ENCODE measurements at regions not wholly inside any gene's neighbourhood (a gene's known extent, or its start where the extent isn't known, plus 50 kb on each side); places are given as distances from the start of the nearest gene placed in this dataset.

GRCh38 chr1:69269491-69269890 lies 298.2 kb upstream of the LRRC7 start:
- no peak for TF ChIP-seq POLR2AphosphoS5 (IDR thresholded peaks at IDR 0.05; ENCODE audit: low read depth, low read length)
- no peak for TF ChIP-seq CTCF (IDR thresholded peaks at IDR 0.05)

Data from SK-N-SH (cell line).